Esophagus squamous epithelium (tissue), 5 donors: ENCODE measurements at regions not wholly inside any gene's neighbourhood (a gene's known extent, or its start where the extent isn't known, plus 50 kb on each side); places are given as distances from the start of the nearest gene placed in this dataset.
A peak's percentile ranks its signal among the peaks of the same experiment; 100 is the strongest.
"Not testable (repeated sequence)": the region's sequence is repeated elsewhere in the genome, so short reads cannot be mapped to it uniquely, and the experiment has no call there.

ENCODE experiments used
- DNase-seq: peaks from one replicate; lab custom pipeline; 2025; lab: John Stamatoyannopoulos, UW
- H3K27ac ChIP-seq, 4 donors: fragments of 200-600 bp; sonication (generic); one replicate each; pipeline ENCODE4 v1.5.1; 2016 to 2019; ENCODE audit warnings: mild to moderate bottlenecking in 1 of 4
- H3K27me3 ChIP-seq, 4 donors: fragments of 200-600 bp; sonication (generic); 1 replicate in 3 of 4; 2 replicates in 1 of 4; pipeline versions ENCODE4 v1.5.1 to v1.6.0; 2017 to 2021; ENCODE audit warnings: antibody characterized with exemption in 1 of 4
- H3K36me3 ChIP-seq, 3 donors: fragments of 200-600 bp; sonication (generic); one replicate each; pipeline ENCODE4 v1.5.1; 2016 to 2019
- H3K4me1 ChIP-seq, 3 donors: fragments of 200-600 bp; sonication (generic); one replicate each; pipeline ENCODE4 v1.5.1; 2017 to 2019
- H3K4me3 ChIP-seq, 4 donors: fragments of 200-600 bp; sonication (generic); 1 replicate in 3 of 4; 2 replicates in 1 of 4; pipeline ENCODE4 v1.5.1; 2016 to 2019; ENCODE audit warnings: mild to moderate bottlenecking in 2 of 4, moderate library complexity in 1 of 4
- H3K9me3 ChIP-seq, 3 donors: fragments of 200-600 bp; sonication (generic); one replicate each; pipeline ENCODE4 v1.5.1; 2016 to 2019
- POLR2A ChIP-seq, 4 donors: fragments of 450-650 bp; IDR thresholded peaks; one replicate each; pipeline ENCODE4 v1.6.1; 2017; ENCODE audit warnings: antibody characterized with exemption in 4 of 4, mild to moderate bottlenecking in 4 of 4, moderate library complexity in 3 of 4
- WGBS, 2 donors: methylation state at CpG; one replicate each; pipeline ENCODE4 v1.1.5; 2018; 5-methylcytosine and 5-hydroxymethylcytosine counted together
- intact Hi-C: fragments of 100-400 bp; cut with DNase I; formaldehyde crosslinking; loops from one replicate; pipeline ENCODE4 v1.15.0; 2022
- TF ChIP-seq, protein P1 (sequence below), 6 experiments: fragments of 450-650 bp in 4 of 6; fragments of 200-600 bp in 2 of 6; sonication (generic) in 2 of 6; IDR thresholded peaks; one replicate each; pipeline ENCODE4 v1.5.1; 2016 to 2019; ENCODE audit warnings: antibody characterized with exemption in 6 of 6, mild to moderate bottlenecking in 4 of 6, moderate library complexity in 4 of 6
- donor health status: DM: yes; HTN: yes; CAD: no.

DNA sequence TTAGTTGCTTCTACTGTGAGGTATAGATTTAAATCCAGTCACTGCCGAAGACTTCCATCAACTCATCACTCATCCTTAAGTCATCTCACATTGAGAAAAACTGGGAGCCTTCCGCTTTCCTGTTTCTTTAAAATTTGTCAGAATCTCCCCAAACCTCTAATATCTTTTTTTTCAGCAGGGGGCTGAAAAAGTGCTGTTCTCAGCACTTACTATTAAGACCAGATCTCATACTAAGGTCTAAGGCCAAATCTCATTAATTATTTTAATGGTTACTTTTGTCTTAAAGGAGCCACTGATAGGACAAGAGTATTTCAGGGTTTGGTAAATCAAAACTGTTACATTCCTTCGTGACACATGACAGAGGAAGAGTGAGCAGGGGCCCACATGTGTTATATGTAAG lies 134.6 kb upstream of the PRSS3 start:
- TF ChIP-seq, protein P1, sequence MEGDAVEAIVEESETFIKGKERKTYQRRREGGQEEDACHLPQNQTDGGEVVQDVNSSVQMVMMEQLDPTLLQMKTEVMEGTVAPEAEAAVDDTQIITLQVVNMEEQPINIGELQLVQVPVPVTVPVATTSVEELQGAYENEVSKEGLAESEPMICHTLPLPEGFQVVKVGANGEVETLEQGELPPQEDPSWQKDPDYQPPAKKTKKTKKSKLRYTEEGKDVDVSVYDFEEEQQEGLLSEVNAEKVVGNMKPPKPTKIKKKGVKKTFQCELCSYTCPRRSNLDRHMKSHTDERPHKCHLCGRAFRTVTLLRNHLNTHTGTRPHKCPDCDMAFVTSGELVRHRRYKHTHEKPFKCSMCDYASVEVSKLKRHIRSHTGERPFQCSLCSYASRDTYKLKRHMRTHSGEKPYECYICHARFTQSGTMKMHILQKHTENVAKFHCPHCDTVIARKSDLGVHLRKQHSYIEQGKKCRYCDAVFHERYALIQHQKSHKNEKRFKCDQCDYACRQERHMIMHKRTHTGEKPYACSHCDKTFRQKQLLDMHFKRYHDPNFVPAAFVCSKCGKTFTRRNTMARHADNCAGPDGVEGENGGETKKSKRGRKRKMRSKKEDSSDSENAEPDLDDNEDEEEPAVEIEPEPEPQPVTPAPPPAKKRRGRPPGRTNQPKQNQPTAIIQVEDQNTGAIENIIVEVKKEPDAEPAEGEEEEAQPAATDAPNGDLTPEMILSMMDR (IDR thresholded peaks at IDR 0.05) = no peak
- no peak for TF ChIP-seq POLR2A (IDR thresholded peaks at IDR 0.05)
- H3K27me3 ChIP-seq = peaks cover 0 to 6% (median 0%) of the 10 kb centered on the region in 4 donors
- no peak overlapping the region for H3K4me3 ChIP-seq
- intact Hi-C loops = no loop called here
- no peak overlapping the region for H3K27ac ChIP-seq
- no peak for DNase-seq
- H3K9me3 ChIP-seq = no peaks in the 10 kb centered on the region
- H3K36me3 ChIP-seq = no peaks in the 10 kb centered on the region
- H3K4me1 ChIP-seq = no peaks in the 10 kb centered on the region
- 80 to 82% methylated on average over 3 of the region's 3 CpGs for WGBS, 2 donors

DNA sequence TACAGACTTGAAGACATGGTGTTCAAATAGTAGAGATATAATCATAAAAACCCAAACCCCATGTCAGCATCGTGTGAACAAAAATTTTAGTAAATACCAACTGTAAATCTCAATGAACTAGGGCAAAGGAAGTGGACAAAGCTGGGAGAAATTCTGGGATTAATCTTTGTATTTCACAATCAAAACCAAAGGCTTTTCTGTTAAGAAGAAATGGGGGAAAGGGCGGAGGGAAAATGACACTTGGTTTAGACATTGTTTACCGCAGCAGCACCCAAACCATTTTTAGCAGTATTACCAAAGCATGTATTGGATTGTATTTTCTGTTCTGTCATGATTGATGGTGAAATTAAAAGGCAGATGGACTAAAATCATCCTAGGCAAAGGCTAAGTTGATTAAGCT lies 134.2 kb upstream of the PRSS3 start:
- WGBS, 2 donors = 62 to 72% methylated on average over 3 of the region's 3 CpGs
- TF ChIP-seq, protein P1 (IDR thresholded peaks at IDR 0.05) = no peak
- TF ChIP-seq POLR2A (IDR thresholded peaks at IDR 0.05) = no peak
- Histone ChIP-seq H3K36me3 (no peaks in the 10 kb centered on the region), H3K4me3 (no peak overlapping the region), H3K4me1 (no peaks in the 10 kb centered on the region), H3K27ac (no peak overlapping the region), H3K9me3 (no peaks in the 10 kb centered on the region), H3K27me3 (peaks cover 0 to 6% (median 0%) of the 10 kb centered on the region in 4 donors)
- DNase-seq = no peak
- intact Hi-C loops = no loop called here

DNA sequence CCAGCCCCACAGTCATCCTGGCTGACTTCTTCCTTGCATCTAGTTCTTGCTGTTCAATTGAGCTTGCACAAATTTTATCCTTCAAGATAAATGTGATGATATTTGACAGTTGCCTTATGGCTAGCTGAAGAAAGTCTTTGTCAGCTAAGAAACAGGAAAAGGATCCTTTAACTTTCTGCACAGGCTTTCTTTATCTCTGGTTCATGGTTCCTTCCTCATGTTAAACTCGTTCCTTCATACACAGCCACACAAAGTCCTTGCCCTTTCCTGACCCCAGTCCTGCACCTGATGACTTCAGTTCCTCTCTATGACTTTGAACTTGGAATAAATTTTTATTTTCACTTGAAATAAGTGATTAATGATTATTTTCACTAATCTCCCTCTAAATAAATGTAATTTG lies 132.5 kb upstream of the PRSS3 start:
- Histone ChIP-seq H3K4me3 (no peak overlapping the region), H3K27me3 (peaks cover 0 to 21% (median 0%) of the 10 kb centered on the region in 4 donors), H3K27ac (no peak overlapping the region), H3K4me1 (no peaks in the 10 kb centered on the region), H3K36me3 (no peaks in the 10 kb centered on the region), H3K9me3 (no peaks in the 10 kb centered on the region)
- intact Hi-C loops = no loop called here
- no peak for DNase-seq
- WGBS, 2 donors = 38 to 50% methylated on average over 1 of the region's 1 CpG
- TF ChIP-seq, protein P1 (IDR thresholded peaks at IDR 0.05) = no peak
- TF ChIP-seq POLR2A (IDR thresholded peaks at IDR 0.05) = no peak

DNA sequence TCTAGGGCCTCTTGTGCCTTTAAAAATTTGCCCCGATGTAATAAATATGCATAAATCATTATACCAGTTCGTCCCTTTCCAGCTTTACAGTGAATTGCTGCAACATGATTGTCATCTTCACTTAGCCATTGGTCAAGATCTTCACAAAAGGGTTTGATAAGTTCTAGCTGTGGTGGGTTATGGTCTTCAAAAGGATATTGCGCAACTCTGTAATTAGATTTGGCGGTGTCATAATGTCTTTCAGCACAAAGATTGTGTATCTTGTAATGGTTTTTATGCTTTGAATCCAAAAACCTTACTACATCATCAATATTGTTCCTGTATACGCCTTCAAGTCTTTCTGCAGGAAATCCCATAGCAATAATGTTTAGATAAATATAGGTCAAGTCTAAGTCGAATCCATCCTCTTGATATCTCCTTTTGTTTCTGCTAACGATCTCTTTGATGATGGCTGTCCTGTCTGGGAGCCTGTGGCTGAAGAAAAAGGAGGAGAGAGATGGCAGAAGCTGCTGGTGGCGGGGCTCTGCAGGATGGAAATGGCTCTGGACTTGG lies 119.1 kb upstream of the PRSS3 start:
- DNase-seq, intact Hi-C loops, H3K4me1 ChIP-seq, H3K9me3 ChIP-seq, H3K36me3 ChIP-seq: not testable (repeated sequence)
- Histone ChIP-seq H3K4me3 (peak overlapping the region; percentile 52 to 63 (median 54)), H3K27ac (peak overlapping the region in 3 of 4 donors; percentile 60 to 79 (median 79)), H3K27me3 (peaks cover 0 to 57% (median 3%) of the 10 kb centered on the region in 4 donors)
- WGBS, 2 donors = 35 to 36% methylated on average over 8 of the region's 8 CpGs

DNA sequence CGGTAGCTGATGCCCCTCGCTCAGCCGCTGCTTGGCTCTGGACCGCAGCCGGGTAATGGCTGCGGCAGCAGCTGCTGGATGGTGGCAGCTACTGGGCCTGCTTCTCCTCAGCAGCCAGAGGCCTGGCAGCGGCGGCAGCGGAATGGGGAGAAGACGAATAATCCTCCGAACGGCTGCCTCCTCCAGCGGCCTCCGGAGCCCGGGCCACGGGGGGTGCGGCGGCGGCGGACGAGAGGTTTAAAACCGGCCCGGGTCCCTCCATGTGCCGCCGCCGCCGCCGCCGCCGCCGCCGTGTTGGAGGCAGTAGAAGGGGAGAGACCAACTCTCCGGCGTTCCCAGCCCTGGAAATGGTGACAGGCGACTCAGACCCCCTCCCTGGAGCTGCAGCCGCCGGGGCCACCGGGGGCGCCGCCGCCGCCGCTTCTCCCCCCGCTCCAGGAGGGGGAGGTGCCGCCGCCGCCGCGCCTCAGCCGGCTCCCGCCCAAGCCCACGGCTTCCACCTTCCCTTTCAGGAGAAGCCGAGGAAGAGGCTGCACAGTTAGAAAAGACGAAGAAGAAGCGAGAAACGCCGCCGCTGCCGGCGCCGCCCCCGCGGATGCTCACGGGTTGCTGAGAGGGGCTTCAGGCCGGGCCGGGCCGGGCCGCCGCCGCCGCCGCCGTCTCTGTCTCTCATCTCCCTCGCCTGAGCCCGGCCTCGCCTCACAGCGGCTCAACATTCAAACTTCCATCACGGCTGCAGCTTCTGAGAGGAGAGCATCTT lies 118.4 kb upstream of the PRSS3 start:
- H3K27ac ChIP-seq = peak overlapping the region; percentile 31 to 79 (median 70)
- peaks cover 0 to 56% (median 3%) of the 10 kb centered on the region in 4 donors for H3K27me3 ChIP-seq
- no peak for DNase-seq
- H3K9me3 ChIP-seq = no peaks in the 10 kb centered on the region
- TF ChIP-seq, protein P1 (IDR thresholded peaks at IDR 0.05) = no peak
- no peak for TF ChIP-seq POLR2A (IDR thresholded peaks at IDR 0.05)
- intact Hi-C loops = no loop called here
- peak overlapping the region; percentile 52 to 63 (median 54) for H3K4me3 ChIP-seq
- H3K36me3 ChIP-seq = no peaks in the 10 kb centered on the region
- WGBS, 2 donors = 1 to 2% methylated on average over 14 to 27 of the region's 78 CpGs
- peaks cover 0 to 8% (median 0%) of the 10 kb centered on the region in 3 donors for H3K4me1 ChIP-seq
